HG03378 (cell line): ENCODE measurements at regions not wholly inside any gene's neighbourhood (a gene's known extent, or its start where the extent isn't known, plus 50 kb on each side); places are given as distances from the start of the nearest gene placed in this dataset.
"Not testable (repeated sequence)": the region's sequence is repeated elsewhere in the genome, so short reads cannot be mapped to it uniquely, and the experiment has no call there.

Experiments
- ATAC-seq: cut with Tn5 transposase; IDR thresholded peaks from one replicate; pipeline ENCODE4 v1.9.1; 2021; ENCODE audit warnings: mild to moderate bottlenecking, moderate library complexity; ENCODE audit not compliant: unreplicated experiment

DNA sequence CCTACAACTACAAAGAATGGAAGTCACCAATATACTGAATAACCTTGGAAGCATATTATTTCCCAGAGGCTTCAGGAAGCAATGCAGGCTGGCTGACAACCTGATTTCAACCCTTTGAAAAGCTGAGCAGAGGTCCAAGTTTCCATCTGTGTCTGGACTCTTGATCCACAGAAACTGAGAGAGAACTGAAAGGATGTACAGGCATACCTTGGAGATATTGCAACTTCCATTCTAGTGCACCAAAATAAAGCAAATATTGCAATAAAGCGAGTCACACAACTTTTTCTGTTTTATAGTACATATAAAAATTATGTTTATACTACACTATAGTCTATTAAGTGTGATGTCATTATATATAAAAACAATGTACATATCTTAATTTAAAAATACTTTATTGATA is 85.3 kb downstream of the TYW3 start:
- no peak for ATAC-seq

DNA sequence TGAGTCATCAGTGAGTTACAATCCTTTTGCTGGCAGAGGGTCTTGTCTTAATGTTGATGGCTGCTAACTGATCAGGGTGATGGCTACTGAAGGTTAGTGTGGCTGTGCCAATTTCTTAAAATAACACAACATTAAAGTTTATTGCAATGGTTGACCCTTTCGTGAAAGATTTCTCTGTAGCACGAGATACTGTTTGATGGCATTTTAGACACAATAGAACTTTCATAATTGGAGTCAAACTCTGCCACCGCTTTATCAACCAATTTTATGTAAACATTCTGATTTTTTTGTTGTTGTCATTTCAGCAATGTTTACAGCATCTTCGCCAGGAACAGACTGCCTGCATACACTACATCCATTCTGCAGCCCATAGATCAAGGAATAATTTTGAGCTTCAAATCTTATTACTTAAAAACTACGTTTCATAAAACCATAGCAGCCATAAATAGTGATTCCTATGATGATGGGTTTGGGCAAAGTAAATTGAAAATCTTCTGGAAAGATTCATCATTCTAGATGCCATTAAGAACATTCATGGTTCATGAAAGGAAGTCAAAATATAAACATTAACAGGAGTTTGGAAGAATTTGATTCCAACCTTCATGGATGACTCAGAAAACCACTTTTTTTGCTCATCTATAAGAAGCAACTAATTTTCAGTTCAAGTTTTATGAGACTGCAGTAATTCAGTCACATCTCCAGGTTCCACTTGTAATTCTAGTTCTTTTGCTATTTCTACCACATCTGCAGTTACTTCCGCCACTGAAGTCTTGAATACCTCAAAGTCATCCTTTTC is 85.9 kb downstream of the TYW3 start:
- ATAC-seq = no peak

DNA sequence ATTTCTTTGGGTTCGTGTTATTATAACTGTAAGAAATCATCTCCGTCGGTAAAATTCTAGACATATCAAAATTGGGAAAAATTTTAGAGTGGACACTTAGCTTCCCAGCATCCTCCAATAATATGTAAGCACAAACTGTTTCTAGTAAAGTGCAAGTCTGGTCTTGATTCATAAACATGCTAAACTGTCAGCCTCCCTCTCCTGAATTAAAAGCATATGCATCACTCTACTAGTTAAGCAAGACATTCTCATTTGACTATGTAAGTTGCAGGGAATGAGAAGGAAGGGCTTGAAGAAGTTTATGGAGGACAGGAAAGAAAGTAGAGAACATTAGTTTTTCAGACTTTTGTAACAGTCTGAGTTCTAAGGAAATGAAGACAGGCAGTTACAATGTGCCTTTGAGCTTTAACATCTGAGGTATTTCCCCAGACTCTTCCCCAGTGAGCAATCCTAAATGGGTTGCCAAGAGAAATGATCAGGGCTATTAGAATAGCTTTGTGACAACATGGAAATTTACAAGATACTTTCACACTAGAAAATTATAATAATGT is 90.0 kb downstream of the TYW3 start:
- no peak for ATAC-seq

DNA sequence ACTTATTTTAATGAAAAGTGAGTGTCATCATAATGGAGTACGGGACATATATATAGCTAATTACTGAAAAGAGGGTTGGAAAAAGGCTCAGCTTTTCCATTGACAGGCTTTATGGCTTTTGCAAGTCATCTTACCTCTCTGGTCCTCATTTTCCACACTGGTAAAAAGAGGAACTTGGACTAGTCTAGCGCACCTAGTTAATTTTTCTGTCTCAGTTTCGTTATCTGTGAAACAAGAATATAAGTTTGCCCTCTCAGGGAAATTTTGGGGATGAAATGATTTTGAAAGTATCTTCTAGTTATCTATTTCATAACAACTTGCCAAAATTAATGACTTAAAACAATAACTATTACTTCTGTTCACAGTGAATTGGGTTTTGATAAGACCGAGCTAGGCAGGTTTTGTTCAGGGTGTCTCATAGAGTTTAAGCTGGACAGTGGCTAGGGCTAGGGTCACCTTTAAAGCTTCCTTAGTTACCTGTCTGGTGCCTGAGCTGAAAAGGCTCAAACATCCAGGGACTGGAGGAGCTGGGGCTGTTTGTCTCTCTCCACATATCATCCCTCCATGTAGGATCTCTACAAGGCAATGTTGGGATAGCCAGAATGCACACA is 91.7 kb downstream of the TYW3 start:
- ATAC-seq = peak; percentile 87

DNA sequence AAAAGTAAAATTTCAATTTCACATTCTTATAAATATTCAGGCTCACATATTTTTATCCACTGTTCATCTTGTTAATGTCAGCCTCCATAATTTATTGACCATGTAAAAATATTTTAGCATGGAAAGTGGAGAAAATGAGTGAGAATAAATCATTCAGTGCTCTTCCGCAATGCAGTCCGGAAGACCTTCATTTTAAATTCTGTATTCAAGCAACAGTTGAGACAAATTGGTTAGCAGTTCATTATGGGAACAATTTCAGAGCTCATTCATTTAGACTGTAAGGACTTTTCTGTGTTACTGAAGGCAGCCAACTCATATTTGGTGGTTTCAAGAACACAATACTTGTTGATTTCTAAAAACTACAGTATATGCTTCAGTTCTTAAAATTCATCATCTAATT is 97.8 kb downstream of the TYW3 start:
- no peak for ATAC-seq

DNA sequence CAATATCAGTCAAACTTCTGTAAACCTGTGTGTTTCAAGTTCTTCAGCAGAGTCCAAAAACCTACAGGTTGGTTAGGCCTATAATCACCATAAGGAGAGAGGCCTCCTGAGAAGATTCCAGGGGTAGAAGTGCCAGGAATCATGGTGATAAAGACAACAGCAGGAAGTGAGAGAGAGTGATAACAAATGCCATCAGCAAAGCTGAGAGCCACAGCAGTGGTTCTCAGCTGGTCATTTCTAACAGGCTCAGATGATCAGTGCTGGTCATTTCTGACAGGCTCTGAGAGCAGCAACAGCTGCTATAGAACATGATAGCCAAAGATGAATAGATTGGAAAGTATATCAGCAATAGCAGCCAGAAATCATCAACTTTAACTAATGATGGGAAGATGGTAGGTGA is 101.3 kb downstream of the TYW3 start:
- no peak for ATAC-seq

DNA sequence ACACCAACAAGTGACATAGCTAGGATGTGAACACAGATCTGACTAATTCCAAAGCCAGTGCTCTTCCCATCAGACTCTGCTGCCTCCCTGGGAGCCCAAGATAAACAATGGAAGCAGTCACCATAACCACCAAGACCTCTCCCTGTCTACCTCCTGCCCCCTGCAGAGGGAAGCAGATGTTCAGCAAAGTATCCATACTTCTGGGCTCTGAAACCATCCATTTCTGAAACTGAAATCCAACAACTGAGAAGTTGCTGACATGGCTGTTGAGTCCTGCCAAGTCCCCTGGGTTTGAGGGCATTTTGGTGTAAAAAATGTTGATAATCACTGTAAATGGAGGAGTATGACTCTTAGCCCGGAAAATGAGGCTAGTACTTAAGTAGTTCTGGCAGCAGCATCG is 102.1 kb downstream of the TYW3 start:
- no peak for ATAC-seq

DNA sequence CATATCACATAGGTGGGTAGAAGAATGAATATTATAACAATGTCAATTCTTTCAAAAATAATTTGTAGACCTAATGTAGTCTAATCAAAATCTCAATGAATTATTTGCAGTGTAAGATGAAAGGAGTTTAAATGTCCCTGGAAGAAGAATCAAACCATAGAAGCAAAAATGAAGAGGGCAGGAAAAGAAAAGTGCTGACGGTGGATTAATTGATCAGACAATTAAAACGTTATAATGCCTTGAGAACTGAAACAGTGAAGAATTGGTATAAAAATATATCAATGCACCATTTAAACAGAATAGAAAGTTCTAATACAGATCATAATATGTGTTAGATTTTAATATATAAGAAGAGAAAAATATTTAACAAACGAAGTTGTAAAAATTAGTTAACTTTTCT is 109.8 kb downstream of the TYW3 start:
- ATAC-seq = no peak

DNA sequence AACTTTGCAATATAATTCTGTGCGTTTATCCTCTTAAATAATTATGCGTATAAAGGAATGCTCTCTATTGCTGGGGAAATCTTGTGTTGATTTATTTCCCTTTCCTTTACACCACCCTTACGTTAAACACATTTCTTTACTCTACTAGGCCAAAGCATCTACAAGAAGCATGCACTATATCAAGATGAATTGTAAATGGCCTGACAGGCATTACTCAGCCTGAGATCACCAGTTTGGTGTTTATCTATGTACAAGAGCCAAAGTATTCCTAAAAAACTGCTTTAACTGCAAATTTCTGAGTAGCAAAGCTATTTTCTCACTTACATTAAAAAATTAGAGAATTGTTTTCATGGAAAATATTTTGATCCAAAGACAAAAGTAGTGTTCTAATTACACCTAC is 114.8 kb downstream of the TYW3 start:
- ATAC-seq = no peak

DNA sequence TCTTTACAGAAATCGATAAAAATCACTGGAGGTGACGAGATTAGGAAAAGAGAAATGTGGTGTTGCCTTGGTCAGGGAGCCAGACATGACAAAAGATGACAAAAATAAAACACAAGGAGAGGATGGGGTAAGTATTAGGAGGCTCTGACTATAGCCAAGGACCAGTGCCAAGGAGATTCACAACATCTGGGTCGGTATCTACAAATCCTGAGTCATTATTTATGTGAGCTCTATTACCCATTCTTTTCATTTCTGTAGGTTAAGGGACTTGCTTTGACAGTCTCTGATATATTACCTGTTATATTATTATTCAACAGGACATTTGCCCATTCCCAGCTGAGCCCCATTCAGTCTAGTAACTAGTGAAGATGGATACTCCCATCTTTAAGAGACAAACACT is 120.8 kb downstream of the TYW3 start:
- ATAC-seq = no peak

DNA sequence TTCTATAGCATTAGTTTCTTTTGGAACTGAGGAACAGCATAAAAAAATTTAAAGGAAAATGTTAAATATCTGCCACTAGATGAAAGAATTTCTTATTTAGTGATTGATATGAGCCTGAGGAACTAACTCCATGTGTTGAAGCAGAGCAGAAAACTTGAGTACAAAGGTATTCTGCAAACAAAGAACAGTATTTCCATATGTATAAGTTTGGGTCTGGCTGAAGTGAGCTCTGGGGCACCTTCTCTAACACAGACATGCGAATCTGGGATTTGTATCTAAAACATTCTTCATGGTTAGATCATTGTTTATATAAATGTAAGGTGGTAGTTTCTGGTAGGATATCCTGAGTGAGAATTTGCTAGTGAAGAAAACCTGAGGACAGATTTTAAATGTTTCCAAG is 123.2 kb downstream of the TYW3 start:
- no peak for ATAC-seq

DNA sequence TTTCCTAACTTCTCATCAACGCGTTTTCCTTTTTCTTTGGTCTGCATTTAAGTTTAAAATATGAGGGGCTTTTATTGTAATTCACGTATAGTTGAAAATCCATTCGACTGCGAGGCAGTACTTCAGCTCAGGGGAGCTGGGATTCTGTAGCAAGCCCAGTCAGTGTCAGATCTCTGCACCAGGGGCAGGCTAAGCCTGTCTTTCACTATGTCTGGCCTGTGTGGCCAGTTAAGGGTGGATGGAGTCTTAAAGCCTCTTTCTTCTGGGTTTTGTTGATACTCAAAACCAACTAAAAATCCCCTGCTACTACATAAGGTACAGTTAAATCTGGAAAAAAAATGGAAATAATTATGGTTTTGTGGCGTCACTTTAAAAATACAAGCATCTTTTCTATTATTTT is 124.7 kb downstream of the TYW3 start:
- ATAC-seq = peak; percentile 23

DNA sequence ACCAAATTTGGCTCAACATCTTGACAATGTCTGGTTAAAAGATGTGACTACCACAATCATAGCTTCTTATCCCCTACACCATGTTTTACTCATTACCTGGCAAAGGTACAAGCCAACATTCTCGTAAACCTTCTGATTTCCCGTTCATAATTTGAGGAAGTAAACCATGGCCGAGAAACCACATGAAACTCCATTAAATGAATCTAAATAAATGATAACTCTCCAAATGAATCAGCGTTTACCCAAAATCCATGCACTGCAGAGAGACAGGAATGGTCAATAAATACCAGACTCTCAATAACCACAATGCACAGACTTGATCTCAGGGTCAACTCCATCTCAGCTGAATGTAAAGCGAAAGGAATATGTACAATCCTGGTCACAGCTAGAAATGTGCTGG is 125.2 kb downstream of the TYW3 start:
- peak; percentile 81 for ATAC-seq

DNA sequence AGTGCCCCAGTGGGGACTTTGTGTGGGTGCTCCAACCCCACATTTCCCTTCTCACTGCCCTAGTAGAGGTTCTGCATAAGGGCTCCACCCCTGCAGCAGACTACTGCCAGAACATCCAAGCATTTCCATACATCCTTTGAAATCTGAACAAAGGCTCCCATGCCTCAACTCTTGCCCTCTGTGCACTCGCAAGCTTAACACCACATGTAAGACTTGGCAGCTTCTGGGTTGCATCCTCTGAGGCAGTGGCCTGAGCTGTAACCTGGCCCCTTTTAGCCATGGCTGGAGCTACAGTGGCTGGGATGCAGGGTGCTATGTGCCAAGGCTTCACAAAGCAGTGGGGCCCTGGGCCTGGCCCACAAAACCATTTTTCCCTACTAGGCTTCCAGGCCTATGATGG is 128.9 kb downstream of the TYW3 start:
- no peak for ATAC-seq

DNA sequence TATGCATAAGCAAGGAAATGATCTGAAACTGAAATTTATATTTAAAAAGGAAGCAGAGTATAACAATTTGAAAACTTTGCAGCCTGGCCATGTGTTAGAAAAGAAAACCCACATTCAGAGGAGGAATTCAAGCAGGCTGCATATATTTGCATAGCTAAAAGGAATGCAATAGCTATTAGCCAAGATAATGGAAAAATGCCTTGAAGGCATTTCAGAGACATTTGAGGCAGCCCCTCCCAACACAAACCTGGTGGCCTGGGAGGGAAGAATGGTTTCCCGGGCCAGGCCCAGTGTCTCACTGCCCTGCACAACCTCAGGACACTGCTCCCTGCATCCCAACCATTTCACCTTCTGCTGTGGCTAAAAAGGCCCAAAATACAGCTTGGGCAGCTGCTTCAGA is 136.8 kb downstream of the TYW3 start:
- no peak for ATAC-seq

DNA sequence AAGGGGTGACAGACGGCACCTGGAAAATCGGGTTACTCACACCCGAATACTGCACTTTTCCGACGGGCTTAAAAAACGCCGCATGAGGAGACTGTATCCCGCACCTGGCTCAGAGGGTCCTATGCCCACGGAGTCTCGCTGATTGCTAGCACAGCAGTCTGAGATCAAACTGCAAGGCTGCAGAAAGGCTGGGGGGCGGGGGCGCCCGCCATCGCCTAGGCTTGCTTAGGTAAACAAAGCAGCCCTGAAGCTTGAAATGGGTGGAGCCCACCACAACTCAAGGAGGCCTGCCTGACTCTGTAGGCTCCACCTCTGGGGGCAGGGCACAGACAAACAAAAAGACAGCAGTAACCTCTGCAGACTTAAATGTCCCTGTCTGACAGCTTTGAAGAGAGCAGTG is 144.4 kb downstream of the TYW3 start:
- ATAC-seq = not testable (repeated sequence)

DNA sequence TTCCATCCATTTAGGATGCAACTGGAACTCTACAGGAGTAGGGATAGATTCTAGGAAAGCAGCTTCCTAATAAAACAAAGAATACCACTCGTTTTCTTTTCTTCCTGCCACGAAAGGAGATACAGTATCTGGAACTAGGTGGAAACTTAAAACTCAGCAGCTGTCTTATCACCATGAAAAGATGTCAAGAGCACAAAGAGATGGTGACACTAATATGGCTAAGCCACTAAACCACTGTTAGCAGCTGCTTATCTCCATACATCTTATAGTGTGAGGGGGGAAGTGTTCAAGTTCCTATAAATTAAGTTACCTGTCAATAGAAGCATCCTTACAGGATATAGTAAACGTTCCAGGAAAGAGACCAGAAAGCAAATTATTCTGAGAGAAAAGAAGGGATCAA is 162.5 kb downstream of the TYW3 start:
- no peak for ATAC-seq

DNA sequence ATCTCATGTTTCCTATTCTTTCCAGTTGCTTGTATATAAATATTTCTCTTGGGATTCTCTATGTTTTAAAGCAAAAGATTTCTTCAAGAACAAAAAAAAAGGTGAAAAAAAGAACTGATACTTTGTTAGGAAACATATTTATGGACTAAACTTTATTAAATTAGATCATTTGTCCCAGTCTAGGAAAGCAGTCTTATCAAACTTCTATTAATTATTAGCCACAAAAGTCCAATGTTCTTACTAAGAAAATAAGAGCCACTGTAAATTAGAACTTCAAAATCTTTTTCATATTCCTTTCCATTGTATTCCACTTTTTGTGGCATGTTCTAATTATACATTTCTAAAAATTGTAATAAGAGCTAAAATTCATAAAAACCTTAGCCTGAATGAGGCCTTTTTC is 175.2 kb downstream of the TYW3 start:
- ATAC-seq = no peak

DNA sequence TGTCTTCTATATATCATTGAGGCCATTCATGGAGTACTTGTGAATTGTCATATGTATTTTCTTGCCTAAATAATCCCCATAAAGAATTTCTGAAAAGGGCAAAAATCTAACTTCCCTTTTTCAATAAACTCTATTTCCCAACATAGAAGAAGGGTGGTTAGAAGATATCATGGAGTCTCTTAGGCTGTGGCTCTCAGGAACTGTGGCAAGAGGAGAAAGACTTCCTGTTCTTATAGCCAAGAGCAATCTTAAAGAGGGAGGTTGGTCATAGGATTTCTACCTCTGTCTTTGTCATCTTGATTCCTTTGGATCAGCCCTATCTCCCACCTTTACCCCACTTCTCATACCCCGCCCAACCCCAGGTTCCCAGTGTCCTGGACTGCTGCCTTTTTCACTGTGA is 175.8 kb downstream of the TYW3 start:
- ATAC-seq = no peak

DNA sequence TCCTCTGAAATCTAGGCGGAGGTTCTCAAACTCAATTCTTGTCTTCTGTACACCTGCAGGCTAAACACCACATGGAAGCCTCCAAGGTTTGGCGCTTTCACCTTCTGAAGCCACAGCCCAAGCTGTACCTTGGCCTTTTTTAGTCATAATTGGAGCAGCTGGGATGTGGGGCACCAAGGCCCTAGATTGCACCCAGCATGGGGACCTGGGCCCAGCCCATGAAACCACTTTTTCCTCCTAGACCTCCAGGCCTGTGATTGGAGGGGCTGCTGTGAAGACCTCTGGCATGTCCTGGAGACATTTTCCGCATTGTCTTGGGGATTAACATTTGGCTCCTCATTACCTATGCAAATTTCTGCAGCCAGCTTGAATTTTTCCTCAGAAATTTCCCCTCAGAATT is 181.0 kb downstream of the TYW3 start:
- no peak for ATAC-seq

DNA sequence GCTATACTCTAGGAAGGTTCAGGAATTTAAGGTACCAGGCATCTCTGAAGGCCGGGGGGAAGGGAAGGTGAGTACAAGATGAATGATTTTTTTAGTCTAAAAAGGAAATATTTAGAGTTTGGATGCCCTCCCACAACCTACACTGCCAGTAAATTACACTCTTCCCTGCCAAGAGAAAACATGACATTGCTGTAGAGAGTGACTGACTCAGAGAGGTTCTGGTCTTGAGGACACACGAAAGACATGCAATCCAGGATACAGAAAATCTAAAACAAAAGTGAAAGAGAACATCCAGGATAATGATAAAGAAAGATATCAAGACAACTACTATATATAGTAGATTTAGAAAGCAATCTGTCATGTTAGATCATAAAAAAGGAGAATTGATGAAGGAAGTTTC is 200.5 kb downstream of the TYW3 start:
- ATAC-seq = no peak

DNA sequence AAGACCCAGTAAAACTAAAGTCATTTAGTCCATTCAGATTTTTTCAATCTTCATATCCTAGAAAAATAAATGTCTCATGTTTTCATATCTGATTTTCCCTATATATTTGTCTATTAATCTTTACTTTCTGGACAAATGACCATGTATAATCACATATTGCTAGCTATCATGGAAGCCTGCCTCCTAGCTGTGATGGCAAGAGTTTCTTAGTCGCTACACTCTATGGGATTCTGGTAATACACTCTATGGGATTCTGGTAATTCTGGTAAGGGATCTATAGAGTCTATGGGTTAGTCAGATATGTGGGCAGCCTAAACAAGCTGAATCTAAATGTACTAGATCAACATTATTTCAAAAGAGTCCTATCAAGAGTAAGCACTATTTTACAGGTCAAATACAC is 198.7 kb upstream of the LHX8 start:
- no peak for ATAC-seq

DNA sequence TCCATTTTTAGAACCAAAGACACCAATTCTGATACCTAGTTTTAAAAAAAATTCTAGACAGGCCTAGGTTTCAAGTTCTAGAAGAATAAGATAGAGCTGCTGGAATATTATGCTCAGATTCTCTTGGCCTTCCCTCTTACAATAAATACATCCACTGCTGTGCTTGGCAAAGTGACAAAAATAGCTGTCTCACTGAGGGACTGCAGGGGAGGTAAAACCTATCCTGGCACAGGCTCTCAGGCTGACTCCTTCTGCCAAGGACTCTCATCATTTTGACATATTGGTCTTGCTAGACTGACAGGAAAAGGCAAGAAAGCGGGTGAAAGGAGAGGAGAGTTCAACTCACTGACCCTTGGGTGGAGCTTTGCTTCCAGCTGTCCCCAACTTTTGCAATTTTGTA is 197.0 kb upstream of the LHX8 start:
- ATAC-seq = no peak
